IPS-18c (cell line): ENCODE measurements at regions not wholly inside any gene's neighbourhood (a gene's known extent, or its start where the extent isn't known, plus 50 kb on each side); places are given as distances from the start of the nearest gene placed in this dataset.

Source experiments
- H3K4me3 ChIP-seq: 2 replicates; pipeline ENCODE4 v1.7.0; 2013; ENCODE audit warnings: low read depth, mild to moderate bottlenecking, low read length, moderate library complexity; ENCODE audit not compliant: insufficient read depth
- H3K9me3 ChIP-seq: one replicate; pipeline ENCODE4 v1.6.1; 2013; ENCODE audit warnings: mild to moderate bottlenecking, low read length, moderate library complexity; ENCODE audit not compliant: control insufficient read depth, insufficient read depth

GRCh38 chr14:86442135-86442534, 912.2 kb downstream of the FLRT2 start:
- Histone ChIP-seq H3K9me3 (peaks cover 2% of the 10 kb centered on the region), H3K4me3 (no peak overlapping the region)

DNA sequence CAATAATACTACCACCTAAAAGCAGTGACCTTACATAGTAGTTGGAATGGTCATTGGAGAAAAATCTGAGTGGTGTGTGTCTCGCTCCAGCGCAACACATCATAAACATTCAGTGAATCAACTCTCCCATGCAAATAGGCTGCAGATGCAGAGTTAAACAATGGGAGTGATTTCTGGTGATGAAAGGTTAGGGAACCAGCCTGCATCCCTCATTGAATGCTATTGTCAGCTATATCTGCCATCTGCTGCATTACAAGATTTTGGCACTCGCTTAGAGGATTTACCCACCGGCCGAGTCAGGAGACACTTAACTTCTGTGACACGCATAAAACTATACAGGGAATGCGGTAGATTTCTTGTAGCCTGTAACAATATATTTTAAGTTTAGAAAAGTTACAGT, 900.9 kb downstream of the FLRT2 start:
- H3K9me3 ChIP-seq: no peaks in the 10 kb centered on the region
- H3K4me3 ChIP-seq: no peak overlapping the region

GRCh38 chr14:86423214-86423613, 893.3 kb downstream of the FLRT2 start:
- Histone ChIP-seq H3K9me3 (no peaks in the 10 kb centered on the region), H3K4me3 (no peak overlapping the region)

DNA sequence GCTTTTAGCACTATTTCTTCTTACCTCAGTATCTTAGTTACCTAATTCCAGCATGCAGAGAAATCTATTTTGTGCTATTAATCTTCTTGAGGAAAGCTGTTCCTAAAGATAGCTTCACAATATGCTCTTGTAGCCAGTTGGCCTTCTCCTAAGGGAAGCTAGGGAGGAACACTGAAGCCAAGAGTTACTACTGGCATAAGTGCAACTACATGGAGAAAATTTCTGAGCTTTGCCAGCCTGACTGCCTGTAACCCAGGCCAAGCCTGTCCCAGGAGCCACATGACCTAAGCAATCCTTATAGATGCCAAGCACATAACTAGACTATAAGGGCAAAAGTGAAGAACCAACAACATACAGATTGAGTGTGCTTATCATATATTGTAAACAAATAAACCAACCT, 890.2 kb downstream of the FLRT2 start:
- no peak overlapping the region for H3K4me3 ChIP-seq
- no peaks in the 10 kb centered on the region for H3K9me3 ChIP-seq

DNA sequence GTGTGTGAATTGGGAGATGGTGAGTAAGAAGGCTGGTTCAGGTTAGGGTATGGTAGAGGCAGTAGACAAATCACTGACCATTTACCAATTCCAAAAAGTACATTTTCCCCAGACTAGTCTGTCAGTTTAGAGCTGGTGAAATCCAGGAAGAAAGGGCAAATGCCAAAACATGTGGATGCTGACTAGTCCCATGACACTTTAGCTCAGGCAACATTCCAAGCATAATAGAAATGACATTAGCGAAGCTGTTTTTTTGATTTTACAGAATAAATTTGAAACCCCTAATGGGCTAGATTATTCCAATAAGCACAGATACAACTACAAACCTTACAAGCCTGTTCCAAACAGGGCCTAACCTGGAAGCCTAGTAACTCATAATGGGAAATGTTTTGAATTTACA, 884.2 kb downstream of the FLRT2 start:
- no peak overlapping the region for H3K4me3 ChIP-seq
- H3K9me3 ChIP-seq: no peaks in the 10 kb centered on the region

DNA sequence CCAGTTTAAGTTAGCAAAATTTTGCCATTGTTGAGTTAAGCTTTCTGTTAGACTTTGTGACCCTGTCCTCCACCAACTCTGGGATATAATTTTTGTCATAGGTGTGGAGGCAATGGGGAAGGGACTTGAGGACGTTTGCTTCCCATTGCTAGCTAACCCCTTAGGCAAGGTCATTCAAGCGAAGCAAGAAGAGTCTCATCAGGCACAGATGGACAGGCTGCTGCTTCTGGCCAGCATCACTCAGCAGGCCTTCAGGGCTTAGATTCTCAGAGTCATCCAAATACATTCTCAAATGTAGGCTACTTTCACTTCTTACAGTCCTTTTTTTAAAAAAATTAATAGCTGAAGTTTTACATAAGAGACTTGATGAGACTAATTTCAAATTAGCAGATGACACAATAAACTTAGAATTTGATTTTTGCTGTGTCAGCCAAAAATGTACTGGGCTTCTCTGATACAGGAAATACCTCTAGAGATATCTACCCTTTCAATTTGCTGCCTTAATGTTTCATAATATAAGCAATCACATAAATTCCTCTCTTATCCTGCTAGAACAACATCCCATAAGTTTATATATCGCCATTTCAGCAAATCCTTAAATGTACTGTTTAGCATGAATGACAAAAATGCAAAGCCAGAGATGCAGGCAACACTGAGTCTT, 875.2 kb downstream of the FLRT2 start:
- H3K4me3 ChIP-seq: no peak overlapping the region
- no peaks in the 10 kb centered on the region for H3K9me3 ChIP-seq

- Histone ChIP-seq H3K9me3 (no peaks in the 10 kb centered on the region), H3K4me3 (no peak overlapping the region)
These were observed 874.5 kb downstream of the FLRT2 start for GRCh38 chr14:86404425-86404824.

DNA sequence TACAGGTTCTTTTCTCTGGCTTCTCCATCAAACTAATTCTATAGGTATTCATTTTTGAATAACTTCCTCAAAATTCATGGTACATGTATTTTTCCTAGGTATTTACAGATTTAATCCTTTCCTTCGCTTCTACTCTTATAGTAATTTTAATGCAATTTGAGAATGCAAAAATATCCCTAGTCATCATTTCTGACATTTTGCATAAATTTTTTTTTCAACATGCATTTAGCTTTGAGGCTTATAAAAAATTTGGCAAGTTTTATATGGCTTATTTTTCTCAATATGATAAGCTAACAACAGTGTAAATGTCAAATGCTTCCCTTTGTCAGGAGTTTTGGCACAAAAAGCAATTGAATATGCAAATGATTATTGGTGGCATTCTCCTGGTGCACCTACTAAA, 872.6 kb downstream of the FLRT2 start:
- Histone ChIP-seq H3K4me3 (no peak overlapping the region), H3K9me3 (no peaks in the 10 kb centered on the region)

- Histone ChIP-seq H3K4me3 (no peak overlapping the region), H3K9me3 (no peaks in the 10 kb centered on the region)
These were observed 861.1 kb downstream of the FLRT2 start for GRCh38 chr14:86391085-86391484.

DNA sequence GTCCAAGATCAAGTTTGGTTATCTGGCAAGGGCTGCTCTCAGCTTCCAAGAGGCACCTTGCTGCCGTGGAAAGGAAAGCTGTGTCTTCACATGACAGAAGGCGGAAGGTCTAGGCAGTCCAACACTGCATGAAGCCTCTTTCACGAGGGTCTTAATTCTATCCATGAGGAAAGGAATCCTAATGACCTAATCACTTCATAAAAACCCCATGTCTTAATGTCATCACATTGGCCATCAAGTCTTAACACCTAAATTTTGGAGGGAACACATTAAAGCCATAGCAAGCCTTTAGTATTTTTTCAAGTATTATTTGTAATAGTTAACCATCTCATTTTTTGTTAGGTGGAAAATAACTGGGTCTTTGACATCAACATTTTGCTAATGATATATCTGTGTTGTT, 858.3 kb downstream of the FLRT2 start:
- Histone ChIP-seq H3K9me3 (no peaks in the 10 kb centered on the region), H3K4me3 (no peak overlapping the region)

- Histone ChIP-seq H3K9me3 (peaks cover 8% of the 10 kb centered on the region), H3K4me3 (no peak overlapping the region)
These were observed 843.9 kb downstream of the FLRT2 start for GRCh38 chr14:86373886-86374285.

GRCh38 chr14:86372402-86372801, 842.5 kb downstream of the FLRT2 start:
- peaks cover 8% of the 10 kb centered on the region for H3K9me3 ChIP-seq

DNA sequence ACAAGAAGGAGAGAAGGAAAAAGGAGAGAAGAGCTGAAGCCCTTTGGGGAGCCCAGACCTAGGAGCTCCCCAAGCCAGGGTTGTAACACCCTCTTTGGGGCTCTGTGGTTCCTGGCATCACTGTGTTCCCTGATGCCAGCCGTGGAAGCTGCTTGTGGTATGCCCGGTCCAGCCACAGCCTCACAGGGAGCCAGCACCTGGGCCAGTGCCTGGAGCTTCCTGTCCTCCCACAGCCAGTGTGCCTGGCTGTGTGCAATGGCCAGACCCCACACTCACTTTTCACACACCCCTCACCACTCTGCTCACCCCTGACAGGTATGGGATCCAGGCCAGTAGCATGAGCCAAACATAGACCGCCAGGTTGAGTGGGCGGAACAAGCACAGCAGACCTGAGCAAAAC, 834.7 kb downstream of the FLRT2 start:
- Histone ChIP-seq H3K9me3 (no peaks in the 10 kb centered on the region), H3K4me3 (no peak overlapping the region)

More at GRCh38 chr14:86372402-86372801, 842.5 kb downstream of the FLRT2 start:
- H3K4me3 ChIP-seq: no peak overlapping the region

DNA sequence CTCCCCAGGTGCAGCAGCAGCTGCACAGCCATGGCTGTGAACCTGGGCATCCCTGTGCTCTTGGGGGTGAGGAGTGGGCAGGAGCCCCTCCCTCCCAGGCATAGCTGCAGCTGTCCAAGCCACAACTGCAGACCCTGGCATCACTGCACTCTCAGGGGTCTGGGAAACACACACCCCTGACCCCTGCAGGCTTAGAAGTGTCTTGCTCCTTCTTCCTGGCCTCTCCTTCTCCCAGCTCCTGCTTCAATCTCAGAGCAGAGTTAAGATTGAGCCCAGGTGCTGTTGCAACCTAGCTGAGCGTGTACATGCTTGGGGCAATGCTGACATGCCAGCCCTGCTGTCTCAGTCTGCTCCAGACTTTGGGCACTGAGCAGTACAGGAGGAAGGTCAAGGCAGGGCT, 833.6 kb downstream of the FLRT2 start:
- Histone ChIP-seq H3K4me3 (no peak overlapping the region), H3K9me3 (no peaks in the 10 kb centered on the region)

GRCh38 chr14:86363047-86363446, 833.1 kb downstream of the FLRT2 start:
- no peaks in the 10 kb centered on the region for H3K9me3 ChIP-seq
- H3K4me3 ChIP-seq: no peak overlapping the region

DNA sequence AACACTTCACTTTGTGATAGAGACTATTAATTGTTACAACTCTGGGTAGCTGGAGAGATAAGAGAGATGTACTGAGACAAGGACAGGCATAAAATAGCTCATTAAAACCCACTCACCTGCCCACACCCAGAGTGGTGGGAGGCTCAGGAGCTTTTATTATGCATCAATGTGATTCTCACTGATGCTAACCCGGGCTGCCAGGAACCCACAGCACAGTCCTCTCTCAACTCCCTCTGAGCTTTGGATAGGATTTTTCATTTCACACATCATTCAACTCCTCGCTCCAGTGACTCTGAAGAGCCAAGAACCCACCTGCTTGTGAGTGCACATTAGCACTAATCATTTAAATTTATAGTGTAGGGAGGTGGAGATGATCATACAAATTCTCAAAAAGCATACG, 827.9 kb downstream of the FLRT2 start:
- Histone ChIP-seq H3K9me3 (no peaks in the 10 kb centered on the region), H3K4me3 (no peak overlapping the region)

DNA sequence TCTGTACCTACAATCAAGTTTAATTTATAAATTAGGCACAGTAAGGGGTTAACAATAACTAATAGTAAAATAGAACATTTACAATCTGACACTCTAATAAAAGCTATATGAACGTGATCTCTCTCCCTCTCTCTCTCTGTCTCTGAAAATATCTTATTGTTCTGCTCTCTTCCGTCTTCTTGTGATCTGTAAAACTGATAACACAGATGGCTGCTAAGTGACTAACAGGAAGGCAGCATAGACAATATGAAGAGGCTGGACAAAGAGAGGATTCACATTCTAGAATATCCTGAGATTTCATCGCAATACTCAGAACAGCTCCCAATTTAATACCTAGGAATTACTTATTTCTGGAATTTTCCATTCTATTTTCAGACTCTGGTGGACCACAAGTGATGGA, 827.2 kb downstream of the FLRT2 start:
- H3K9me3 ChIP-seq: no peaks in the 10 kb centered on the region
- no peak overlapping the region for H3K4me3 ChIP-seq

DNA sequence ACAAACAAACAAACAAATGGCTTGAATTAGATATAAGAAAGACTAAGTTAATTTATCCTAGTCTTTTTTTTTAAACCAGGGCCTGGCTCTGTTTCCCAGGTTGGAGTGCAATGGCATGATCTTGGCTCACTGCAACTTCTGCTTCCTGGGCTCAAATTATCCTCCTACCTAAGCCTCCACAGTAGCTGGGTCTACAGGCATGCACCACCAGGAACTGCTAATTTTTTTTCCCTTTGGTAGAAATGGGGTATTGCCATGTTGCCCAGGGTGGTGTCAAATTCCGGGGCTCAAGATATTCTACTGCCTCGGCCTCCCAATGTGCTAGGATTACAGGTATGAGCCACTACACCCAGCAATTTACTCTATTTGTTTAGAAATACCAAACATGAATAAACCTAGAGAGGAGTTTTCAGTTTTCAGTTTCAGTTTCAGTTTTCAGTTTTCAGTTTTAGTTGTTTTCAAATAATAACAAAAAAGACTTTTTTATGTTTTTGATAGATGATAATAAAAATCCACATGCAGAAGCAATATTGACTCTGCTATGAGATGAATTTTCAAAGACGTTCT, 817.0 kb downstream of the FLRT2 start:
- Histone ChIP-seq H3K4me3 (no peak overlapping the region), H3K9me3 (no peaks in the 10 kb centered on the region)

DNA sequence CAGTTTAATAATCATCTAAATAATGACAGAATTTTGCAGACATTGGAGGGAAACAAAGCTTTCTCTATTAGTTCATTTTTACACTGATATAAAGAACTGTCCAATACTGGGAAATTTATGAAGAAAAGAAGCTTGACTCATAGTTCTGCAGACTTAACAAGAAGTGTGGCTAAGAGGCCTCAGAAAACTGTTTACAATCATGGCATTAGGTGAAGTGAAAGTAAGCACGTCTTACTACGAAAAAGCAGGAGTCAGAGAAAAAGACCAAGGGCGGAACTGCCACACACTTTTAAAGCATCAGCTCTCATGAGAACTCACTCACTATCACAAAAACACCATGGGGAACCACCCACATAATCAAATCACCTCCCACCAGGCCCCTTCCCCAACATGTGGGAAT, 804.4 kb downstream of the FLRT2 start:
- no peaks in the 10 kb centered on the region for H3K9me3 ChIP-seq
- H3K4me3 ChIP-seq: no peak overlapping the region
